Activated CD4-positive, alpha-beta memory T cell treated with anti-CD3 and anti-CD28 coated beads for 36 hours (primary cell): ENCODE measurements at regions not wholly inside any gene's neighbourhood (a gene's known extent, or its start where the extent isn't known, plus 50 kb on each side); places are given as distances from the start of the nearest gene placed in this dataset.
A peak's percentile ranks its signal among the peaks of the same experiment; 100 is the strongest.

Source experiments
- CTCF ChIA-PET: fragments of 350-600 bp; sonication (Branson Sonifier 250); formaldehyde crosslinking; loops from one replicate; lab custom pipeline; 2021; ENCODE audit warnings: antibody characterized with exemption, inconsistent platforms; lab: Charles Lee
- POLR2A ChIA-PET: fragments of 350-600 bp; sonication (Branson Sonifier 250); formaldehyde crosslinking; loops from one replicate; lab custom pipeline; 2021; ENCODE audit warnings: antibody characterized with exemption; lab: Charles Lee
- DNase-seq: peaks from one replicate; pipeline ENCODE4 v3.0.0-alpha.2; 2020
- H3K27ac Mint-ChIP-seq: one replicate; pipeline ENCODE4 v1.8.0; 2021; ENCODE audit warnings: mixed read lengths
- H3K27me3 Mint-ChIP-seq: one replicate; pipeline ENCODE4 v1.8.0; 2021; ENCODE audit warnings: mixed read lengths
- H3K36me3 Mint-ChIP-seq: one replicate; pipeline ENCODE4 v1.8.0; 2021; ENCODE audit warnings: mixed read lengths
- H3K4me1 Mint-ChIP-seq: one replicate; pipeline ENCODE4 v1.8.0; 2021; ENCODE audit warnings: low read depth, mixed read lengths
- H3K4me3 Mint-ChIP-seq: one replicate; pipeline ENCODE4 v1.8.0; 2021; ENCODE audit warnings: mild to moderate bottlenecking, mixed read lengths
- H3K9me3 Mint-ChIP-seq: one replicate; pipeline ENCODE4 v1.8.0; 2021; ENCODE audit warnings: mixed read lengths
- intact Hi-C: fragments of 100-400 bp; cut with micrococcal nuclease; formaldehyde crosslinking; loops from one replicate; pipeline ENCODE4 v1.15.1; 2023

- Mint-ChIP-seq H3K36me3 (peaks cover 1% of the 10 kb centered on the region), H3K27me3 (peaks cover 14% of the 10 kb centered on the region), H3K4me3 (no peak overlapping the region), H3K4me1 (peaks cover 3% of the 10 kb centered on the region), H3K27ac (no peak overlapping the region), H3K9me3 (peaks cover 4% of the 10 kb centered on the region)
- intact Hi-C loops, result no loop called here
- ChIA-PET POLR2A (no interaction called here), CTCF (interaction anchor here (0.6 to 8.2 kb wide), 25 partner anchors 11 to 500 kb away, joined by 3 to 187 read pairs (median 4); no protein-coding TSS in a partner anchor)
- DNase-seq, result no peak
Observed at GRCh38 chr17:27380551-27380950, 75.7 kb upstream of the KSR1 start.

GRCh38 chr17:27381007-27381501 lies 75.2 kb upstream of the KSR1 start:
- peaks cover 3% of the 10 kb centered on the region for H3K4me1 Mint-ChIP-seq
- ChIA-PET POLR2A (no interaction called here), CTCF (interaction anchor here (0.6 to 8.2 kb wide), 27 partner anchors 10 to 499 kb away, joined by 3 to 187 read pairs (median 5); no protein-coding TSS in a partner anchor)
- intact Hi-C loops, result loop anchor here (1.0 kb wide), 2 partner anchors 27 to 220 kb away; no protein-coding TSS in a partner anchor
- DNase-seq, result peak; percentile 90
- no peak overlapping the region for H3K4me3 Mint-ChIP-seq
- H3K36me3 Mint-ChIP-seq, result no peaks in the 10 kb centered on the region
- H3K27me3 Mint-ChIP-seq, result peaks cover 11% of the 10 kb centered on the region
- H3K27ac Mint-ChIP-seq, result no peak overlapping the region
- H3K9me3 Mint-ChIP-seq, result peaks cover 4% of the 10 kb centered on the region

GRCh38 chr17:27382025-27382424 lies 74.2 kb upstream of the KSR1 start:
- POLR2A ChIA-PET, result no interaction called here
- Mint-ChIP-seq H3K27me3 (peaks cover 11% of the 10 kb centered on the region), H3K27ac (no peak overlapping the region), H3K4me3 (no peak overlapping the region), H3K9me3 (peaks cover 3% of the 10 kb centered on the region), H3K36me3 (no peaks in the 10 kb centered on the region), H3K4me1 (peaks cover 3% of the 10 kb centered on the region)
- CTCF ChIA-PET, result interaction anchor here (0.8 to 8.2 kb wide), 16 partner anchors 26 to 218 kb away, joined by 3 to 187 read pairs (median 4); no protein-coding TSS in a partner anchor
- DNase-seq, result no peak
- intact Hi-C loops, result no loop called here

DNA sequence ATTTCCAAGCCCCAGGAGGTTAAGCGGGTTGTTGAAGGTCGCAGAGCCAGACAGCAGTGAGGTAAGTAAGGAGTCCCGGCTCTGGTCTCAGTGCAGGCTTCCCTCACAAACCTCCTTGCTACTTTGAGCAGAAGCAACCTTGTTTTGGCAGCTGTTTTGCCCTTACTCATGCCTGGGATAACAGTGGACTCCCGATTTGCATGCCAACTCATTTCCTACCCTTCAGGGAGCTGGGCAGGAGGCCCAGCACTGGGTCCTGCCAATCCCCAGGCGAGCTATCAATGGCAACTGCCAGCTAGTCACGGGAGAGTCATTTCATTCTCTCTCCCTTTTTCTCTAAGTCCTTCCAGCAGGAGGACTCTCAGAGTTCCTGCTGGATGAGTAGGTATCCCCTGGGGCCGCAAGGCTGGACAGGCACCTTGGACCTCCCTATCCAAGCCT lies 72.0 kb upstream of the KSR1 start:
- no peaks in the 10 kb centered on the region for H3K9me3 Mint-ChIP-seq
- H3K27me3 Mint-ChIP-seq, result peaks cover 7% of the 10 kb centered on the region
- no peak overlapping the region for H3K27ac Mint-ChIP-seq
- no peaks in the 10 kb centered on the region for H3K36me3 Mint-ChIP-seq
- H3K4me3 Mint-ChIP-seq, result no peak overlapping the region
- DNase-seq, result no peak
- intact Hi-C loops, result no loop called here
- ChIA-PET CTCF (interaction anchor here (3.9 to 8.2 kb wide), 2 partner anchors 30 to 216 kb away, joined by 14 to 187 read pairs; no protein-coding TSS in a partner anchor), POLR2A (no interaction called here)
- H3K4me1 Mint-ChIP-seq, result peaks cover 5% of the 10 kb centered on the region

- no peak for DNase-seq
- Mint-ChIP-seq H3K36me3 (no peaks in the 10 kb centered on the region), H3K27me3 (peaks cover 7% of the 10 kb centered on the region), H3K9me3 (no peaks in the 10 kb centered on the region), H3K27ac (no peak overlapping the region), H3K4me3 (no peak overlapping the region), H3K4me1 (peaks cover 5% of the 10 kb centered on the region)
- POLR2A ChIA-PET, result no interaction called here
- intact Hi-C loops, result loop anchor here (5.0 kb wide), 1 partner anchor 73 kb away; the partner anchor contains the start of gene KSR1
- CTCF ChIA-PET, result interaction anchor here (1.4 to 8.2 kb wide), 3 partner anchors 31 to 216 kb away, joined by 4 to 187 read pairs (median 14); no protein-coding TSS in a partner anchor
Observed at GRCh38 chr17:27384726-27385125, 71.5 kb upstream of the KSR1 start.

- DNase-seq, result no peak
- Mint-ChIP-seq H3K36me3 (no peaks in the 10 kb centered on the region), H3K4me1 (peaks cover 5% of the 10 kb centered on the region), H3K9me3 (no peaks in the 10 kb centered on the region), H3K27me3 (peaks cover 7% of the 10 kb centered on the region), H3K4me3 (no peak overlapping the region), H3K27ac (no peak overlapping the region)
- CTCF ChIA-PET, result interaction anchor here (0.6 to 8.2 kb wide), 4 partner anchors 32 to 215 kb away, joined by 4 to 187 read pairs (median 10); no protein-coding TSS in a partner anchor
- intact Hi-C loops, result loop anchor here (5.0 kb wide), 1 partner anchor 72 kb away; the partner anchor contains the start of gene KSR1
- POLR2A ChIA-PET, result no interaction called here
Observed at GRCh38 chr17:27385626-27386025, 70.6 kb upstream of the KSR1 start.

DNA sequence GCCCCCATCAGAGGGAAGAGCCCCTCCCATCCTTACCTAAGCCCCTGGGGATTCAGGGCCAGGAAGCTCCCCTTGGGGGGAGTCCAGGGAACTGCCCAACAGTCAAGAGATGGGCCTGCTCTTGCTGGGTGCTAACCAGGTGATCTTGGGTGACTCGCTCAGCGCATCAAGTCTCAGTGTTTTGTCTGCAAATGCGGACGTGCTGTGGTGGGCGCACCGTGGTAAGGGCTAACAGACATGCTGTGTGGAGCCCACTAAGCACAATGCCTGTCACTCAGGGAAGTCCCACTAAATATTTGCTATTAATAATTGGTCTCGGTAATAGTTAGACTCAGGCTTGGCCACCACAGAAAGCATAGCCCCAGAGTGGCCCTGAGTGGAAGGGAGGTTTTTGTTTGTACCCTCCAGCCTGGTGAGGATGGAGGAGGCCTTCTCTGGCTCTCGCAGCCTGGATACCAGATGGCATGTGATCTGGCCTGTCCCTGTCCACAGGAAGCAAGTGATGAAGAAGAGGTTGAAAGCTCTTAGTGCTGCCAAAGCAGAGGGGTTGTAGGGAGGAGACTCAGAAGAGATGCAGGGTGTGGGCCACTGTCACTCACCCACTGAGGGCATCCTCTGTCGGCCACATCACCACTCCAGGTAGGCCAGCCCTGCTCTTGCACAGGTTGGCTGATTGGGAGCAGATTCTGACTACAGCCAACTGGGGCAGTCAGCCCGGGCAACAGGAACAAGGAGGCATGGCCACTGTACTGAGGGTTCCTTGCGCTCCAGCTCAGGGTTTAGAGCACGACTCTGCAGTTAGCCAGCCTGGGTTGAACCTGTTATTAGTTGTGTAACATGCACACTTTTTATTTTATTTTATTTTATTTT lies 69.8 kb upstream of the KSR1 start:
- Mint-ChIP-seq H3K4me3 (no peak overlapping the region), H3K9me3 (no peaks in the 10 kb centered on the region), H3K27ac (no peak overlapping the region), H3K27me3 (peaks cover 4% of the 10 kb centered on the region), H3K4me1 (peaks cover 2% of the 10 kb centered on the region), H3K36me3 (no peaks in the 10 kb centered on the region)
- ChIA-PET POLR2A (no interaction called here), CTCF (interaction anchor here (0.6 to 8.2 kb wide), 7 partner anchors 33 to 229 kb away, joined by 3 to 187 read pairs (median 8); no protein-coding TSS in a partner anchor)
- no peak for DNase-seq
- intact Hi-C loops, result loop anchor here (5.0 kb wide), 1 partner anchor 71 kb away; the partner anchor contains the start of gene KSR1

DNA sequence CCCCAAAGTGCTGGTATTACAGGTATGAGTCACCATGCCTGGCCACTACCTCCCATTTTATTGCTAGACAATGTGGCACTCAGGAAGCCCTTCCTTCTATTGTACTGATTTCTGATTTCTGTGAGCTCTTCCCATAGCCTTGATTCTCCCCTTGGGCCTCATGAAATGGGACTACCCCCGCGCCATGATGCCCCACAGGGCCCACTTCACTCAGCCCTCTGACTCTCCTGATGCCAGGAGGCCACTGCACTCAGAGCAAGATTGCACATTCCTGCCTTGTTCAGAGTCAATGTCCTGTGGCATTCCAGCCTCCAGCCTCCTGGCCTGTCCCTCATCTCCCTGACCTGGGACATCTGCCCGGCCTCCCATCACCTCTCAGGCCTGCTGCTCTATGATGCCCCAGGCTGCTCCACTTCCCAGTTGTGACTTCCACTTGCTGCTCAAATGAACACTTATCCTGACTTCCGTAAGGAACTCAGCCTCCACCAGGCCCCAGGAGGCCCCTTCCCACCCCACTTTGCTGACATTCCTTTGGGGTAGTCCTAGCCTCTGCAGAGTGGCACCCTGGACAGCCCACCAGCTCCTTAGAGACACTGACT lies 66.6 kb upstream of the KSR1 start:
- Mint-ChIP-seq H3K36me3 (no peaks in the 10 kb centered on the region), H3K27ac (no peak overlapping the region), H3K9me3 (no peaks in the 10 kb centered on the region), H3K4me3 (no peak overlapping the region), H3K4me1 (peaks cover 2% of the 10 kb centered on the region), H3K27me3 (peaks cover 8% of the 10 kb centered on the region)
- DNase-seq, result no peak
- intact Hi-C loops, result loop anchor here (5.0 kb wide), 1 partner anchor 68 kb away; the partner anchor contains the start of gene KSR1
- CTCF ChIA-PET, result interaction anchor here (1.3 to 2.1 kb wide), 2 partner anchors 153 to 211 kb away, joined by 6 to 8 read pairs; no protein-coding TSS in a partner anchor
- POLR2A ChIA-PET, result no interaction called here

DNA sequence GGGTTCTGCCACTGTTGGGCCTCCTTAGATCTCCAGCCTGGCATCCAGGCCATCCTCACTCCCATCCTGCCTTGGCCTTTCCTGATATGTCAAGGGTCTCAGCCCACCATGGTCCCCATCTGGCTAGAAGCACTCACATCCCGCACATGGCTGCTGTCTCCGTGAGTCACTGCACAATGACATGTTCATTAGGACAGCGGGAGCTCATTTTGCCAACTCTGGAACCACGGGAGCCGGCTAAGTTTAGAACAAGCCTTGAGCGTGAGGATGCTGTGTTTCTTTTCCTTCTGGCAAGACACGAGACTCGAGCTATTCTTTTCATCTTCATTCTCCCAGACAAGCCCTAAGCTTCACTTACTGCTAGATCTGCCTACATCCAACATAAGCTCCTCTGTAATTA lies 65.7 kb upstream of the KSR1 start:
- no peaks in the 10 kb centered on the region for H3K9me3 Mint-ChIP-seq
- CTCF ChIA-PET, result interaction anchor here (1.3 to 2.1 kb wide), 4 partner anchors 10 to 210 kb away, joined by 4 to 8 read pairs (median 6); no protein-coding TSS in a partner anchor
- no peak overlapping the region for H3K27ac Mint-ChIP-seq
- H3K4me3 Mint-ChIP-seq, result no peak overlapping the region
- intact Hi-C loops, result no loop called here
- peaks cover 2% of the 10 kb centered on the region for H3K4me1 Mint-ChIP-seq
- DNase-seq, result no peak
- H3K36me3 Mint-ChIP-seq, result no peaks in the 10 kb centered on the region
- POLR2A ChIA-PET, result no interaction called here
- H3K27me3 Mint-ChIP-seq, result peaks cover 12% of the 10 kb centered on the region

DNA sequence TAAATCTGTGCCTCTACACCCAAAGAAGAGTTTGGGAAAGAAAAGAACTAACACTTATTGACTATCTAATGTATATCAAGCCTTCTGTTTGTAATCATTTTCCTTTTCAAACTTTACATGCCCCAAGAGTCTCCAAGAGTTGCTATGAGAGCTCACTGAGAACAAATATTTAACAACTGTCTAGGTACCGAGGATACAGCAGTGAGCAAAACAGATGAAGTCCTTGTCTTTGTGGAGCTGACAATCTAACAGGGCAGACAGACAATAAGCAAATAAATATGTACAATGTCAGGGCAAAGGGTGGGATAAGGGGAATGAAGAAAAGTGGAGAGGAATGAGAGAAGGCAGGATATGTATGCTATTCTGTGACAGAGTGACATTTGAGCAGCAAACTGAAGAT lies 64.8 kb upstream of the KSR1 start:
- DNase-seq, result no peak
- CTCF ChIA-PET, result interaction anchor here (0.7 to 1.8 kb wide), 3 partner anchors 11 to 22 kb away, joined by 3 to 5 read pairs (median 4); no protein-coding TSS in a partner anchor
- no peaks in the 10 kb centered on the region for H3K9me3 Mint-ChIP-seq
- H3K27me3 Mint-ChIP-seq, result peaks cover 12% of the 10 kb centered on the region
- POLR2A ChIA-PET, result no interaction called here
- no peaks in the 10 kb centered on the region for H3K36me3 Mint-ChIP-seq
- intact Hi-C loops, result no loop called here
- no peak overlapping the region for H3K4me3 Mint-ChIP-seq
- peaks cover 2% of the 10 kb centered on the region for H3K4me1 Mint-ChIP-seq
- H3K27ac Mint-ChIP-seq, result no peak overlapping the region

GRCh38 chr17:27396045-27396444 lies 60.2 kb upstream of the KSR1 start:
- H3K4me3 Mint-ChIP-seq, result no peak overlapping the region
- POLR2A ChIA-PET, result no interaction called here
- H3K9me3 Mint-ChIP-seq, result no peaks in the 10 kb centered on the region
- no peak overlapping the region for H3K27ac Mint-ChIP-seq
- intact Hi-C loops, result no loop called here
- no peaks in the 10 kb centered on the region for H3K4me1 Mint-ChIP-seq
- H3K36me3 Mint-ChIP-seq, result no peaks in the 10 kb centered on the region
- DNase-seq, result no peak
- CTCF ChIA-PET, result interaction anchor here (1.4 kb wide), 1 partner anchor 255 kb away, joined by 3 read pairs; no protein-coding TSS in a partner anchor
- peaks cover 9% of the 10 kb centered on the region for H3K27me3 Mint-ChIP-seq
